Body of pancreas (tissue), 4 donors: ENCODE measurements at regions not wholly inside any gene's neighbourhood (a gene's known extent, or its start where the extent isn't known, plus 50 kb on each side); places are given as distances from the start of the nearest gene placed in this dataset.

Source experiments
- CTCF ChIP-seq, 7 experiments: fragments of 450-650 bp in 4 of 7; fragments of 200-600 bp in 3 of 7; sonication (generic) in 3 of 7; IDR thresholded peaks; one replicate each; pipeline ENCODE4 v1.5.1; 2016 to 2019; ENCODE audit warnings: antibody characterized with exemption in 7 of 7
- POLR2A ChIP-seq, 3 donors: fragments of 450-650 bp; IDR thresholded peaks; one replicate each; pipeline ENCODE4 v1.6.1; 2016; ENCODE audit warnings: antibody characterized with exemption in 3 of 3, mild to moderate bottlenecking in 2 of 3

- TF ChIP-seq CTCF (IDR thresholded peaks at IDR 0.05) (no peak), POLR2A (IDR thresholded peaks at IDR 0.05) (no peak)
Measured at GRCh38 chr15:92315595-92316211, 78.0 kb upstream of the ST8SIA2 start.
